ENCODE measurements at regions not wholly inside any gene's neighbourhood (a gene's known extent, or its start where the extent isn't known, plus 50 kb on each side); places are given as distances from the start of the nearest gene placed in this dataset.
"Not testable (repeated sequence)": the region's sequence is repeated elsewhere in the genome, so short reads cannot be mapped to it uniquely, and the experiment has no call there.

- Histone ChIP-seq H3K4me3 (ENCODE audit: insufficient read depth, low read depth, low read length) (no peak overlapping the region), H3K36me3 (replicated peaks; ENCODE audit: control insufficient read depth, insufficient read depth, low read length) (no peaks in the 10 kb centered on the region), H3K27me3 (ENCODE audit: control insufficient read depth, insufficient read depth, low read length) (no peaks in the 10 kb centered on the region)
- peak; percentile 3 for DNase-seq
These were observed 506.6 kb downstream of the FRK start for GRCh38 chr6:115554060-115554459.

GRCh38 chr6:115551527-115551926 is 509.2 kb downstream of the FRK start:
- H3K27me3 ChIP-seq (ENCODE audit: control insufficient read depth, insufficient read depth, low read length) = no peaks in the 10 kb centered on the region
- H3K4me3 ChIP-seq (ENCODE audit: insufficient read depth, low read depth, low read length) = no peak overlapping the region
- H3K36me3 ChIP-seq (replicated peaks; ENCODE audit: control insufficient read depth, insufficient read depth, low read length) = no peaks in the 10 kb centered on the region
- no peak for DNase-seq

DNA sequence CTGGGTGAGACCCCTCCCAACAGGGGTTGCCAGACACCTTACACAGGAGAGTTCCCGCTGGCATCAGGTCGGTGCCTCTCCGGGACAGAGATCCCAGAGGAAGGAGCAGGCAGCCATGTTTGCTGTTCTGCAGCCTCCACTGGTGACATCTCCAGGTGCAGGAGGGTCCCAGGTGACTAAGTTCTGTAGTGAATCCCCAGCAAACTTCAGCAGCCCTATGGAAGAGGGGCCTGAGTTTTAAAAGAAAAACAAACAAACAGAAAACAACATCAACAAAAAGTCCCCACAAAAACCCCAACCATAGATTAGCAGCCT is 515.1 kb downstream of the FRK start:
- no peak for DNase-seq
- no peak overlapping the region for H3K4me3 ChIP-seq (ENCODE audit: insufficient read depth, low read depth, low read length)
- H3K36me3 ChIP-seq (replicated peaks; ENCODE audit: control insufficient read depth, insufficient read depth, low read length) = no peaks in the 10 kb centered on the region
- peaks cover 4% of the 10 kb centered on the region; the same call in 1 of the 2 replicates for H3K27me3 ChIP-seq (ENCODE audit: control insufficient read depth, insufficient read depth, low read length)

- Histone ChIP-seq H3K27me3 (ENCODE audit: control insufficient read depth, insufficient read depth, low read length) (peaks cover 4% of the 10 kb centered on the region; the same call in 1 of the 2 replicates), H3K36me3 (replicated peaks; ENCODE audit: control insufficient read depth, insufficient read depth, low read length) (no peaks in the 10 kb centered on the region), H3K4me3 (ENCODE audit: insufficient read depth, low read depth, low read length) (no peak overlapping the region)
- DNase-seq = peak; percentile 9
These were observed 515.7 kb downstream of the FRK start for GRCh38 chr6:115544765-115545671.

GRCh38 chr6:115540077-115540869 is 520.4 kb downstream of the FRK start:
- Histone ChIP-seq H3K27me3 (ENCODE audit: control insufficient read depth, insufficient read depth, low read length) (no peaks in the 10 kb centered on the region), H3K36me3 (replicated peaks; ENCODE audit: control insufficient read depth, insufficient read depth, low read length) (no peaks in the 10 kb centered on the region), H3K4me3 (ENCODE audit: insufficient read depth, low read depth, low read length) (no peak overlapping the region)
- DNase-seq = no peak

DNA sequence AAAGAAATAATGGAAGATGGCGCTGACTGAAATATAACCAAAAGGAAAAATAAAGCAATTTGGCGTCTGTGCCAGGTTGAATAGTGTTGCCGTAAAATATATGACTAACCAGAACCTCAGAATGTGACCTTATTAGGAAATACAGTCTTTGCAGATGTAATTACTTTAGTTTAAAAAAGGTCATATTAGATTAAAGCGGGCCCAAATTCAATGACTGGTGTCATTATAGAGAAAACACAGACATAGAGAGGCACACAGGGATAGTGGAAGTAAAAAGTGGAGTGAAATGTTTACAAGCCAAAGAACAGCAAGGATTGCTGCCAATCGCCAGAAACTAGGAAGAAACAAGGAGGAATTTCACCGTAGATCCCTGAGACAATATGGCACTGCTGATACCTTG is 521.2 kb downstream of the FRK start:
- no peak overlapping the region for H3K4me3 ChIP-seq (ENCODE audit: insufficient read depth, low read depth, low read length)
- DNase-seq = no peak
- H3K27me3 ChIP-seq (ENCODE audit: control insufficient read depth, insufficient read depth, low read length) = no peaks in the 10 kb centered on the region
- no peaks in the 10 kb centered on the region for H3K36me3 ChIP-seq (replicated peaks; ENCODE audit: control insufficient read depth, insufficient read depth, low read length)

DNA sequence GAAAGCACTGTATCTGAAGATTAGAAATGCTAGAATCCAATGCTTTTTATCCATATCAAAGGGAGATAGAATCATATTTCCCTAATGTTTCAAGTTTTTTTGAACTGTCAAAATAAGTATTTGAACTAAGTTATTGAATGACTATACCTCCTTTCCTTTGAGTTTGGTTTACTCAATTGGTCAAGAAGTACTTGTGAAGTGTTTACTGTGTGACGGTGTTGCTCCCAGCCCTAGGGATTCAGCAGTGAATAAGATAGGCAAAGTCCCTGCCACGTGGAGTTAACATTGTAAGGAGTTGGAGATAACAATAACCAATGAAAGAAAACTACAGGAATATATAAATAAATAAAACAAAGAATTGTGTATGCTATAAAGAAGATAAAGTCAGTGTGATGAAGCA is 535.9 kb downstream of the FRK start:
- no peaks in the 10 kb centered on the region for H3K36me3 ChIP-seq (replicated peaks; ENCODE audit: control insufficient read depth, insufficient read depth, low read length)
- no peaks in the 10 kb centered on the region for H3K27me3 ChIP-seq (ENCODE audit: control insufficient read depth, insufficient read depth, low read length)
- H3K4me3 ChIP-seq (ENCODE audit: insufficient read depth, low read depth, low read length) = no peak overlapping the region
- no peak for DNase-seq

GRCh38 chr6:115521747-115522146 is 538.9 kb downstream of the FRK start:
- DNase-seq; H3K4me3 ChIP-seq (ENCODE audit: insufficient read depth, low read depth, low read length); H3K36me3 ChIP-seq (replicated peaks; ENCODE audit: control insufficient read depth, insufficient read depth, low read length): not testable (repeated sequence)

GRCh38 chr6:115514656-115515055 is 546.0 kb downstream of the FRK start:
- H3K4me3 ChIP-seq (ENCODE audit: insufficient read depth, low read depth, low read length) = no peak overlapping the region
- no peak for DNase-seq
- H3K27me3 ChIP-seq (ENCODE audit: control insufficient read depth, insufficient read depth, low read length) = no peaks in the 10 kb centered on the region
- H3K36me3 ChIP-seq (replicated peaks; ENCODE audit: control insufficient read depth, insufficient read depth, low read length) = no peaks in the 10 kb centered on the region

More at GRCh38 chr6:115521747-115522146, 538.9 kb downstream of the FRK start:
- not testable (repeated sequence) for H3K27me3 ChIP-seq (ENCODE audit: control insufficient read depth, insufficient read depth, low read length)

GRCh38 chr6:115512923-115513322 is 547.8 kb downstream of the FRK start:
- Histone ChIP-seq H3K27me3 (ENCODE audit: control insufficient read depth, insufficient read depth, low read length) (no peaks in the 10 kb centered on the region), H3K4me3 (ENCODE audit: insufficient read depth, low read depth, low read length) (no peak overlapping the region), H3K36me3 (replicated peaks; ENCODE audit: control insufficient read depth, insufficient read depth, low read length) (no peaks in the 10 kb centered on the region)
- no peak for DNase-seq

DNA sequence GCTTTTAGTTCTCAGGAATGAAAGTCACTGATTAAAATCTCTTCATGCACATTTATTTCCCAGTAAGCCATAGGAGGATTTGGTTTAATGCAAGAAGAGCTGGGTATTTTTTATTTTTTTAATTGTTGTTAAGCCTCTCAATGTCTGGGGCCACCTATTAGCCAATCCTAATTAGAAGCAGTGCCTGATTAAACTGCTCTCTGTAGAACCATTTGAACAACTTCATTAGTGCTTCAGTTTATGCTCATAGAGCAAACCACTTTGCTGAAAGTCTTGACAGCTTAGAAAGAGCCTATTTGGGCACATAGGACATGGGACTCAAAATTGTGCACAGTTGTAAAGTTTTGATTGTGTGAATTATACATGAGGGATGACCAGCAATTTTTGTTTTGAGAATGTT is 548.9 kb downstream of the FRK start:
- Histone ChIP-seq H3K27me3 (ENCODE audit: control insufficient read depth, insufficient read depth, low read length) (no peaks in the 10 kb centered on the region), H3K36me3 (replicated peaks; ENCODE audit: control insufficient read depth, insufficient read depth, low read length) (no peaks in the 10 kb centered on the region), H3K4me3 (ENCODE audit: insufficient read depth, low read depth, low read length) (no peak overlapping the region)
- DNase-seq = no peak

GRCh38 chr6:115502432-115502831 is 558.3 kb downstream of the FRK start:
- not testable (repeated sequence) for H3K27me3 ChIP-seq (ENCODE audit: control insufficient read depth, insufficient read depth, low read length); H3K36me3 ChIP-seq (replicated peaks; ENCODE audit: control insufficient read depth, insufficient read depth, low read length); H3K4me3 ChIP-seq (ENCODE audit: insufficient read depth, low read depth, low read length); DNase-seq

- Histone ChIP-seq H3K36me3 (replicated peaks; ENCODE audit: control insufficient read depth, insufficient read depth, low read length) (no peaks in the 10 kb centered on the region), H3K4me3 (ENCODE audit: insufficient read depth, low read depth, low read length) (no peak overlapping the region), H3K27me3 (ENCODE audit: control insufficient read depth, insufficient read depth, low read length) (no peaks in the 10 kb centered on the region)
- DNase-seq = no peak
These were observed 565.5 kb downstream of the FRK start for GRCh38 chr6:115495184-115495583.

DNA sequence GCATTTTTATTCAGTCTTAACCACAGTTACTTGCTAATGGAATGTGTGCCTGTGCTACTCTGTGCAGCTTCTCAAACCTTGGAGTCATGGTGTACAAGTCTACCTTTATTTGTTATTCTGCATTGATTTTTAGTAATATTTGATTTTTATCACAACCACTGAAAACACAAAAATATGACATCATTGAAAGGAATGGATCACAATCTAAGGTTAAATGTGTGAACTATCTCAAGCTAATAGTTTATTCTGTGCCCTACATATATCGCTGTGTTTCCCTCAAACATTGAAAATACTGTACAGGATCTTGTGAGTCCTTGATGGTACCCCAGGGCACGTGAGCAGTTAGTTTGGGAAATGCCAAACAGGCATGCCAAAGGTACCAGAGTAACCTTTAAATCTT is 573.4 kb downstream of the FRK start:
- no peak for DNase-seq
- H3K4me3 ChIP-seq (ENCODE audit: insufficient read depth, low read depth, low read length) = no peak overlapping the region
- H3K27me3 ChIP-seq (ENCODE audit: control insufficient read depth, insufficient read depth, low read length) = no peaks in the 10 kb centered on the region
- no peaks in the 10 kb centered on the region for H3K36me3 ChIP-seq (replicated peaks; ENCODE audit: control insufficient read depth, insufficient read depth, low read length)

DNA sequence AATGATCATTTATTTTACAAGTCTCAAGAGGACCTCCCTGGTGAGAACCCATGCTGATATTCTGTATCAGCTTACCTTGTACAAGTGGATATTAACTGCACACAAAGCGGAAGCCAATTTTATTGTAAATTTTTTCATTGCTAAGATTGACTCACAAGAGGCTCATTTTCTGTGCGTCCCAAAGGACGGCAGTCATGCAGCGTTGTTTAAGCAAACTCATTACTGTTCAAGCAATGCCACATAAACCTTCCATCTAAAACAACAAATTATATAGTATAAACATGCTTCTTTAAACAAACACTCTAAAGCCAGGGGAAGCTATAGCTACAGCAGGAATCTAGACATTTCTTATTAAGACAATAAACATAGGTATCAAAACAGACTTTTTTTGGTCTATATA is 575.3 kb downstream of the FRK start:
- Histone ChIP-seq H3K27me3 (ENCODE audit: control insufficient read depth, insufficient read depth, low read length) (no peaks in the 10 kb centered on the region), H3K36me3 (replicated peaks; ENCODE audit: control insufficient read depth, insufficient read depth, low read length) (no peaks in the 10 kb centered on the region), H3K4me3 (ENCODE audit: insufficient read depth, low read depth, low read length) (no peak overlapping the region)
- no peak for DNase-seq
